ENCODE measurements at regions not wholly inside any gene's neighbourhood (a gene's known extent, or its start where the extent isn't known, plus 50 kb on each side); places are given as distances from the start of the nearest gene placed in this dataset.

- no peak overlapping the region for H3K27ac Mint-ChIP-seq
- intact Hi-C loops (cut with DNase I, micrococcal nuclease) = no loop called here
- Histone ChIP-seq H3K27me3 (ENCODE audit: control insufficient read depth in 1 of 2, insufficient read depth in 2 of 2, low read length in 2 of 2) (no peaks in the 10 kb centered on the region), H3K4me1 (ENCODE audit: insufficient read depth, low read length) (no peaks in the 10 kb centered on the region), H3K4me3 (ENCODE audit: low read length) (no peak overlapping the region), H3K9me3 (ENCODE audit: control insufficient read depth in 1 of 2, insufficient read depth in 1 of 2, low read length in 2 of 2) (peaks cover 0 to under 1% of the 10 kb centered on the region in 2 experiments), H3K27ac (ENCODE audit: low read depth in 1 of 2, low read length in 2 of 2) (no peak overlapping the region), H3K36me3 (ENCODE audit: insufficient read depth, low read length) (no peaks in the 10 kb centered on the region)
- H3K4me3 Mint-ChIP-seq = no peak overlapping the region
- DNase-seq (no peak), ATAC-seq (ENCODE audit: poor library complexity) (no peak)
- ChIA-PET CTCF (no interaction called here), POLR2A (no interaction called here)
- no peaks in the 10 kb centered on the region for H3K4me1 Mint-ChIP-seq (ENCODE audit: low read depth)
- H3K27me3 Mint-ChIP-seq = no peaks in the 10 kb centered on the region
- H3K36me3 Mint-ChIP-seq (ENCODE audit: low read depth) = no peaks in the 10 kb centered on the region
- H3K9me3 Mint-ChIP-seq = no peaks in the 10 kb centered on the region
- no peak for TF ChIP-seq CTCF (IDR thresholded peaks at IDR 0.05)
Measured at GRCh38 chr4:42781315-42781714, 111.2 kb upstream of the GRXCR1 start.

DNA sequence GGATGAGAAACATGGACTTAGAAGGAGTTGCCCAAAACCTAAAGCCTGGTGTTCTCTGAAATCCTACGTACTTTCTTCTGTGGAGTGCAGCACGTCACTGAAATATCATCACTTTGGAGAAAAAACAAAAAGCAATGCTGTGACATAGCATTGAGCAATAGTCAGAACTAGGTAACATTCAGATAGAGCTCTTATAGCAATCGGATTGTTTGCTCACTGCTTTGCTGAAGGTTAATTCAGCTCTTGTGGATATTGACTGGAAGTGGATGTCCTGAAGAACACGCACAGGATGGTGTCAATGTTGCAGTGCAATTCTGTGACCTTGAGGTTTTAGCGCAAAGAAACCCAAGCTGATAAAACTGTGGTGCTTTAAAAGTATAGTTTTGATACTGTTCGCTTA, 114.2 kb upstream of the GRXCR1 start:
- Mint-ChIP-seq H3K36me3 (ENCODE audit: low read depth) (no peaks in the 10 kb centered on the region), H3K9me3 (no peaks in the 10 kb centered on the region), H3K27ac (no peak overlapping the region), H3K4me3 (no peak overlapping the region), H3K27me3 (no peaks in the 10 kb centered on the region), H3K4me1 (ENCODE audit: low read depth) (no peaks in the 10 kb centered on the region)
- Histone ChIP-seq H3K4me3 (ENCODE audit: low read length) (no peak overlapping the region), H3K27me3 (ENCODE audit: control insufficient read depth in 1 of 2, insufficient read depth in 2 of 2, low read length in 2 of 2) (no peaks in the 10 kb centered on the region), H3K36me3 (ENCODE audit: insufficient read depth, low read length) (no peaks in the 10 kb centered on the region), H3K9me3 (ENCODE audit: control insufficient read depth in 1 of 2, insufficient read depth in 1 of 2, low read length in 2 of 2) (no peaks in the 10 kb centered on the region), H3K4me1 (ENCODE audit: insufficient read depth, low read length) (no peaks in the 10 kb centered on the region), H3K27ac (ENCODE audit: low read depth in 1 of 2, low read length in 2 of 2) (no peak overlapping the region)
- DNase-seq = no peak
- intact Hi-C loops (cut with DNase I, micrococcal nuclease) = no loop called here
- POLR2A ChIA-PET = no interaction called here
- ATAC-seq (ENCODE audit: poor library complexity) = no peak
- CTCF ChIA-PET = no interaction called here
- no peak for TF ChIP-seq CTCF (IDR thresholded peaks at IDR 0.05)

DNA sequence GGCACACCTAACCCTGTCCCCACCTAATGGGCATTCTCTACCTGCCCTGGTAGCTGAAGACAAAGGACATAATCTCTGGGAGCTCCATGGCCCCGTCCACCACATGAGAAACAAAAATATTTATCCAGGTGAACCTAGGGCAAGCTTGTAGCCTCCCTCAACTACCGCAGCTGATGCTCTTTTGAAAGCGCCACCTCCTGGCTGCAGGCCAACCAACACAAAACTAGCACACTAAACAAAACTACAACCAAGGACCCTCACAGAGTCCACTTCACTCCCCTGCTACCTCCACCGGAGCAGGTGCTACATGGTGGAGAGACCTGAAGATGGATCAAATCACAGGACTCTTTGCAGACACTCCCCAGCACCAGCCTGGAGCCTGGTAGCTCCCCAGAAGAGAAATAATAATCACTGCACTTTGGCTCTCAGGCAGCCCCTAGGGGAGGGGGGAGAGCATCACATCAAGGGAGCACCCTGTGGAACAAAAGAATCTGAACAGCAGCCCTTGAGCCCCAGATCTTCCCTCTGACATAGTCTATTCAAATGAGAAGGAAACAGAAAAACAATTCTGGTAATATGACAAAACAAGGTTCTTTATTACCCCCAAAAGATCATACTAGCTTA, 111.3 kb upstream of the ATP8A1 start:
- H3K4me1 Mint-ChIP-seq (ENCODE audit: low read depth) = no peaks in the 10 kb centered on the region
- no peaks in the 10 kb centered on the region for H3K36me3 Mint-ChIP-seq (ENCODE audit: low read depth)
- peaks cover 20% of the 10 kb centered on the region for H3K27me3 Mint-ChIP-seq
- H3K9me3 Mint-ChIP-seq = no peaks in the 10 kb centered on the region
- no peaks in the 10 kb centered on the region for H3K27me3 ChIP-seq (ENCODE audit: control insufficient read depth in 1 of 2, insufficient read depth in 2 of 2, low read length in 2 of 2)
- ChIA-PET POLR2A (no interaction called here), CTCF (no interaction called here)
- H3K36me3 ChIP-seq (ENCODE audit: insufficient read depth, low read length) = no peaks in the 10 kb centered on the region
- H3K4me1 ChIP-seq (ENCODE audit: insufficient read depth, low read length) = no peaks in the 10 kb centered on the region
- no peak for ATAC-seq (ENCODE audit: poor library complexity)
- H3K27ac ChIP-seq (ENCODE audit: low read depth in 1 of 2, low read length in 2 of 2) = no peak overlapping the region
- no peaks in the 10 kb centered on the region for H3K9me3 ChIP-seq (ENCODE audit: control insufficient read depth in 1 of 2, insufficient read depth in 1 of 2, low read length in 2 of 2)
- no peak for TF ChIP-seq CTCF (IDR thresholded peaks at IDR 0.05)
- H3K4me3 Mint-ChIP-seq = no peak overlapping the region
- H3K27ac Mint-ChIP-seq = no peak overlapping the region
- DNase-seq = peak in 4 of 14 experiments; percentile 5 to 28 (median 14)
- intact Hi-C loops (cut with DNase I, micrococcal nuclease) = no loop called here
- no peak overlapping the region for H3K4me3 ChIP-seq (ENCODE audit: low read length)

All from CD4-positive, alpha-beta T cell (primary cell).